Keratinocyte (primary cell): ENCODE measurements at regions not wholly inside any gene's neighbourhood (a gene's known extent, or its start where the extent isn't known, plus 50 kb on each side); places are given as distances from the start of the nearest gene placed in this dataset.

ENCODE experiments used
- EZH2 ChIP-seq: IDR thresholded peaks from one replicate; pipeline ENCODE4 v1.6.1; 2012; ENCODE audit warnings: inconsistent platforms, mild to moderate bottlenecking, low read length, moderate library complexity
- TF ChIP-seq, protein P1 (sequence below), 3 experiments: IDR thresholded peaks in 1 of 3; conservative IDR thresholded peaks in 1 of 3; optimal IDR thresholded peaks in 1 of 3; 2 replicates in 2 of 3; 3 replicates in 1 of 3; pipeline versions ENCODE3 to v1.5.1; 2011; ENCODE audit warnings: low read length in 3 of 3, mild to moderate bottlenecking in 3 of 3, moderate library complexity in 2 of 3, control low read depth in 1 of 3, inconsistent platforms in 1 of 3; ENCODE audit not compliant: insufficient read depth in 2 of 3; ENCODE audit errors: extremely low read depth in 1 of 3

GRCh38 chr5:68749077-68749476 lies 344.7 kb upstream of the SLC30A5 start:
- TF ChIP-seq EZH2, result no peak
- TF ChIP-seq, protein P1, sequence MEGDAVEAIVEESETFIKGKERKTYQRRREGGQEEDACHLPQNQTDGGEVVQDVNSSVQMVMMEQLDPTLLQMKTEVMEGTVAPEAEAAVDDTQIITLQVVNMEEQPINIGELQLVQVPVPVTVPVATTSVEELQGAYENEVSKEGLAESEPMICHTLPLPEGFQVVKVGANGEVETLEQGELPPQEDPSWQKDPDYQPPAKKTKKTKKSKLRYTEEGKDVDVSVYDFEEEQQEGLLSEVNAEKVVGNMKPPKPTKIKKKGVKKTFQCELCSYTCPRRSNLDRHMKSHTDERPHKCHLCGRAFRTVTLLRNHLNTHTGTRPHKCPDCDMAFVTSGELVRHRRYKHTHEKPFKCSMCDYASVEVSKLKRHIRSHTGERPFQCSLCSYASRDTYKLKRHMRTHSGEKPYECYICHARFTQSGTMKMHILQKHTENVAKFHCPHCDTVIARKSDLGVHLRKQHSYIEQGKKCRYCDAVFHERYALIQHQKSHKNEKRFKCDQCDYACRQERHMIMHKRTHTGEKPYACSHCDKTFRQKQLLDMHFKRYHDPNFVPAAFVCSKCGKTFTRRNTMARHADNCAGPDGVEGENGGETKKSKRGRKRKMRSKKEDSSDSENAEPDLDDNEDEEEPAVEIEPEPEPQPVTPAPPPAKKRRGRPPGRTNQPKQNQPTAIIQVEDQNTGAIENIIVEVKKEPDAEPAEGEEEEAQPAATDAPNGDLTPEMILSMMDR (optimal IDR thresholded peaks at IDR 0.05 in 1 of 3, IDR thresholded peaks at IDR 0.05 in 1 of 3, conservative IDR thresholded peaks at IDR 0.05 in 1 of 3; ENCODE audit: extremely low read depth in 1 of 3, insufficient read depth in 2 of 3, low read length in 3 of 3), result no peak
